Activated T-cell treated with anti-CD3 and anti-CD28 coated beads, Interleukin-2, amount 50 U/mL, for 72 hours (primary cell): ENCODE measurements at regions not wholly inside any gene's neighbourhood (a gene's known extent, or its start where the extent isn't known, plus 50 kb on each side); places are given as distances from the start of the nearest gene placed in this dataset.

Experiments used
- ATAC-seq, 2 donors: fragments of 150-1000 bp; cut with Tn5 transposase; replicated peaks in 1 of 2; 2 replicates each; pipeline ENCODE4 v1.10.0; 2021; ENCODE audit warnings: moderate library complexity in 2 of 2, mild to moderate bottlenecking in 1 of 2
- DNase-seq, 2 donors: peaks; one replicate each; pipeline ENCODE4 v3.0.0; 2021 to 2022; ENCODE audit warnings: mixed read lengths in 1 of 2
- H3K27ac Mint-ChIP-seq: one replicate; pipeline ENCODE4 v1.8.0; 2022; ENCODE audit warnings: mild to moderate bottlenecking, moderate library complexity, mixed read lengths
- H3K27me3 Mint-ChIP-seq: one replicate; pipeline ENCODE4 v1.8.0; 2022; ENCODE audit warnings: low read depth, mixed read lengths
- H3K36me3 Mint-ChIP-seq, 2 donors: one replicate each; pipeline ENCODE4 v1.8.0; 2022; ENCODE audit warnings: mixed read lengths in 2 of 2, mild to moderate bottlenecking in 1 of 2; ENCODE audit not compliant: insufficient read depth in 2 of 2
- H3K4me1 Mint-ChIP-seq: one replicate; pipeline ENCODE4 v1.8.0; 2022; ENCODE audit warnings: low read depth, mixed read lengths
- H3K4me3 Mint-ChIP-seq, 2 donors: one replicate each; pipeline ENCODE4 v1.8.0; 2022; ENCODE audit warnings: mild to moderate bottlenecking in 2 of 2, mixed read lengths in 2 of 2, moderate library complexity in 2 of 2
- H3K9me3 Mint-ChIP-seq, 2 donors: one replicate each; pipeline ENCODE4 v1.8.0; 2022; ENCODE audit warnings: mixed read lengths in 2 of 2

DNA sequence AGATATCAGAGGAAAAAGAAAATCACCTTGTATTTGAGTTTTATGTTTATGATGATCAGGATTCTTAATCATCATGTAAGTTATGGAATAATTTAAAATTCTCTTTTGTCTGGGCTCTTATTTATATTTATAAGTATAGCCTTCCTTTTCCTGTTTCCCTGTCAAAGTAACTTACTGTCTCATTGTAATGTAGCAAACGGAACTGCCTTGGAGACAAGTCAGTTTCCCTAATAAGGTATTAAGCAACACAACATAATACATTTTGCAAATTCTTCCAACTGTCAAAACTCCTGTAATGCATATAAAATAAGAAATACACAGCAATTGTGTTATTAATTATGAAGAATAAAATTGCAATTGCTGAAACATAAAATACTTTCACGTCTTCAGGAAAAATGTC, 463.2 kb downstream of the MAT2B start:
- Mint-ChIP-seq H3K27me3 (no peaks in the 10 kb centered on the region), H3K4me1 (no peaks in the 10 kb centered on the region), H3K9me3 (peaks cover 1 to 4% of the 10 kb centered on the region in 2 donors), H3K27ac (no peak overlapping the region), H3K4me3 (no peak overlapping the region), H3K36me3 (no peaks in the 10 kb centered on the region)
- DNase-seq (no peak), ATAC-seq (no peak)

DNA sequence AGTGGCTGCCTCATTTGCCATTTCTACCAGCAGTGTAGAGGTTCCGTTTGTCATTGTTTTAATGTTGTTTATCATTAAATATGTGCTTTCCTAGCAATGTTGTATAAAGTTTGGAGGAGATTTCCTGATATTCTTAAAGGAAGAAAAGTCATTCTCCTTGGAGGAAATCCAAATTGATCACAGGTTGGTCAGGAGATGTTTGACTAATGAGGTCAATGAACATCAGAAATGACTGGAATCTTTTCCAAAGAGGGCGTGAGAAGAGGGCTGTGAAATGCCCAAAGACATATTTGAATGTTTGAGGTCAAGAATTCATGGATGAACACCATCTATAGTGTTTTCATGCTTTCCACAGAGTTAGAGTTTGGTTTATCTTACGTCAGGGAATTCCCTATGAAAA, 471.3 kb downstream of the MAT2B start:
- no peak for ATAC-seq
- H3K4me1 Mint-ChIP-seq = no peaks in the 10 kb centered on the region
- no peak overlapping the region for H3K27ac Mint-ChIP-seq
- H3K27me3 Mint-ChIP-seq = no peaks in the 10 kb centered on the region
- no peaks in the 10 kb centered on the region for H3K36me3 Mint-ChIP-seq
- no peak for DNase-seq
- no peak overlapping the region for H3K4me3 Mint-ChIP-seq
- H3K9me3 Mint-ChIP-seq = peaks cover 1 to 6% of the 10 kb centered on the region in 2 donors

DNA sequence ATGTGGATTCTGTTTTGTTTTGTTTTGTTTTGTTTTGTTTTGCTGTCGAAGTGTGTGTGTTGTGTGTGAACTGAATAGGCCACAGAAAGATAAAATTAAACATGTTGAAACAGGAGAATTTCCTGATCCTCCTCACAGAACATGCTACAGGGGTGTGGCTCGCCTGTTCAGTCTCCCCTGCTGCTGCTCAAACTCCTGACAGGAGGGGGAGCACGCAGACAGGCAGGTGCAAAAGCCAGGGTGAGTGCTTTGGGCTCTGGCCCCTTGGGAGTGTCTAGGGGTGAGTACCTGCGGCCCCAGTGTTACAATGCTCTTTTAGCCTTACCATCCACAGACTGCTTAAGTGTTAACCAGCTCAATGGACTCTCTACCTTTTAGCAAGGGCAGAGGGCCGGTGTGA, 473.5 kb downstream of the MAT2B start:
- Mint-ChIP-seq H3K27ac (no peak overlapping the region), H3K4me1 (no peaks in the 10 kb centered on the region), H3K9me3 (peaks cover 0 to 3% of the 10 kb centered on the region in 2 donors), H3K4me3 (no peak overlapping the region), H3K27me3 (no peaks in the 10 kb centered on the region), H3K36me3 (no peaks in the 10 kb centered on the region)
- no peak for ATAC-seq
- DNase-seq = no peak

DNA sequence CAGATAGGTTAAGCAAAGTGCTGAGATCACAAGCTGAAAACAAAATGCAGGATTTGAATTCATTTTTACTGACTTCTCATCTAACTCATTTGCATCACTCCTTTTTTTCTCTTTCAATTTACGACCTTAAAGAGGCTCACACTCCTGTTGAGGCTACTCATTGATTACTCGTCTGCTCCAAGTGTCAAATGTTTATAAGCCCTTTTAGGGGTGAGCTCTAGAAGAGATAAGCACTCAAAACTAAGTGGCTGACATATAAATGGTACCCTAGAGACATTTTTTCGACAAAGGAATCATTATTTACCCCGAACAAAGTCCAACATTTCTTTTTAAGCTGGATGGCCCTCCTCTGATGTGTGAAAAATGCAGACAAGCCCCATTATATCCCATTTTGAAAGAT, 483.1 kb downstream of the MAT2B start:
- H3K9me3 Mint-ChIP-seq = peaks cover 2 to 4% of the 10 kb centered on the region in 2 donors
- no peaks in the 10 kb centered on the region for H3K36me3 Mint-ChIP-seq
- DNase-seq = no peak
- H3K4me3 Mint-ChIP-seq = no peak overlapping the region
- no peaks in the 10 kb centered on the region for H3K4me1 Mint-ChIP-seq
- H3K27ac Mint-ChIP-seq = no peak overlapping the region
- H3K27me3 Mint-ChIP-seq = no peaks in the 10 kb centered on the region
- ATAC-seq = no peak

DNA sequence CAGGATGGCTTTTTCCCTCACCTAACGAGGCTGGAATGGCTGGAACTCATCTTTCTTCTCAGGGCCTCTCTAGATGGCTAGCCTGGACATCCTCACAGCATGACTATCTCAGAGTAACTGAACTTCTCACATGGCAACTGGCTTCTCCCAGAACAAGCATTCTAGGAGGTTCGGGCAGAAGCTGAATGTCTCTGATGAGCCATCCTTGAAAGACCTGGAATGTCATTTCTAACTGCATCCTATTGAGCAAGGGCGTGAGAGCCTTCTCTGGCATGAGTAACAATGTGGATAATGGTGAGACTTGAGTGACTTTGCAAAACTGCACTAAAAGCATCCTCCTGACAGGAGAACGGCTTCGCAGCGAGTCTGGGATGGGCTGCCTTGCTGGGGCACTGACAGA, 487.7 kb downstream of the MAT2B start:
- peaks cover 0 to 2% of the 10 kb centered on the region in 2 donors for H3K36me3 Mint-ChIP-seq

DNA sequence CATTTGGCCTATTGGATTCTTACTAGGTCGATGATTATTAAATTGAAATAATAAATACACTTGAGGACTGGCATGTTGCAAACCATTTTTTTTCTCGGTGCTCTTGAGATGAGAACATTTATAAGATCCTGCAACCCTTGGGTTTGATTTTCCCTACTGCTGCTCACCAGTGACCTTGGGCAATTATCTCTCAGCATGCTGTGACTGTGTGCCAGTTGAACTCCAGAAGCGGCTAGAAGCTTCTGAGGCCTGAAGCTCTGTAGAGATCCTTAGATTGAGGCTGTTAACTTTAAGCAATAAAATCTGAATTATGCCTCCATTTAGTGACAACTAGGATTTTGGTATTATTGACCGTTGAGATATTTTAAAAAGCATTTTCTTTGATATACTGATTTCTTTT, 489.8 kb downstream of the MAT2B start:
- H3K4me3 Mint-ChIP-seq = no peak overlapping the region
- H3K9me3 Mint-ChIP-seq = peaks cover 2% of the 10 kb centered on the region in 2 donors

More for the DNA sequence above, 487.7 kb downstream of the MAT2B start:
- H3K4me1 Mint-ChIP-seq = no peaks in the 10 kb centered on the region
- ATAC-seq (no peak), DNase-seq (no peak)
- peaks cover 2% of the 10 kb centered on the region in 2 donors for H3K9me3 Mint-ChIP-seq
- no peak overlapping the region for H3K4me3 Mint-ChIP-seq
- no peak overlapping the region for H3K27ac Mint-ChIP-seq
- no peaks in the 10 kb centered on the region for H3K27me3 Mint-ChIP-seq

DNA sequence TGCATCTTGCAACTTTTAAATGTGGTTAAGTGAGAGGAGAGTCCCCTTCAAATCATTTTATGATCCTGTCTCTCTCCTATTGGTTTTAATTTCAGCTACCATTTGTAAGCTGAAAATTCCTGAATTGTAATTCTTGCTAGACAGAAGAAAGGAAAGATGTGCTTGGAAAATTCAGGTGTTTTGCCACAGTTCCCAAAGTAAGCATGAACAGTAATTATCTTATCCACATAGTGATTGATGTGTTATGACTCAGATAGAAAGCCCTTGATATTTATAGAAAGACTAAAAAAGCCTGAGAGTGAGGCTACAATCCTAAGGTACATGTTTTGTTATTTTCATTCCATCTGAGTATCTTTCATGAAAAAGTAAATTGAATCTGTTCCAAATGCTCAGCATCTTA, 492.5 kb downstream of the MAT2B start:
- H3K4me1 Mint-ChIP-seq = no peaks in the 10 kb centered on the region
- H3K27ac Mint-ChIP-seq = no peak overlapping the region
- H3K36me3 Mint-ChIP-seq = peaks cover 0 to 2% of the 10 kb centered on the region in 2 donors
- peaks cover 2% of the 10 kb centered on the region in 2 donors for H3K9me3 Mint-ChIP-seq
- no peak for DNase-seq
- no peak for ATAC-seq
- H3K27me3 Mint-ChIP-seq = no peaks in the 10 kb centered on the region
- H3K4me3 Mint-ChIP-seq = no peak overlapping the region

More for the DNA sequence above, 489.8 kb downstream of the MAT2B start:
- DNase-seq (no peak), ATAC-seq (no peak)
- H3K36me3 Mint-ChIP-seq = peaks cover 0 to 2% of the 10 kb centered on the region in 2 donors
- H3K27ac Mint-ChIP-seq = no peak overlapping the region
- no peaks in the 10 kb centered on the region for H3K27me3 Mint-ChIP-seq
- H3K4me1 Mint-ChIP-seq = no peaks in the 10 kb centered on the region

DNA sequence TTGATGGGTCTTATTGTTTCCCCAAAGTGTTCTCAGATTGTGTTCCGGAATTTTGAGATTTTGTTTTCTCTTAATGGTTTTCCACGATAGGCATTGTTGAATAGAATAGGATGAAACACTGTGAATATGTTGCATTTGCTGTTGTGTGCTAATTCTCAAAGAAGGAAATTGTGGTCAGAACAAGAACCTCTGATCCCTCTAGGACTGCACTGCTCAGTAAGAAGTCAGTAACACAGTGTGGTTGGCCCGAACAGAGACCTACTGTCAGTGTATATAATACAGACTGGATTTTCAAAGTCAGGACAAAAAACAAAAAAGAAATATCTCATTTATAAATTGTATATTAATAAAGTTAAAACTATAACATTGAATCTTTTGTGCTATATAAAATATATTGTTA, 494.8 kb downstream of the MAT2B start:
- DNase-seq (no peak), ATAC-seq (no peak)
- Mint-ChIP-seq H3K4me1 (no peaks in the 10 kb centered on the region), H3K27ac (no peak overlapping the region), H3K36me3 (peaks cover 0 to 2% of the 10 kb centered on the region in 2 donors), H3K4me3 (no peak overlapping the region), H3K9me3 (peaks cover 2% of the 10 kb centered on the region in 2 donors), H3K27me3 (no peaks in the 10 kb centered on the region)

DNA sequence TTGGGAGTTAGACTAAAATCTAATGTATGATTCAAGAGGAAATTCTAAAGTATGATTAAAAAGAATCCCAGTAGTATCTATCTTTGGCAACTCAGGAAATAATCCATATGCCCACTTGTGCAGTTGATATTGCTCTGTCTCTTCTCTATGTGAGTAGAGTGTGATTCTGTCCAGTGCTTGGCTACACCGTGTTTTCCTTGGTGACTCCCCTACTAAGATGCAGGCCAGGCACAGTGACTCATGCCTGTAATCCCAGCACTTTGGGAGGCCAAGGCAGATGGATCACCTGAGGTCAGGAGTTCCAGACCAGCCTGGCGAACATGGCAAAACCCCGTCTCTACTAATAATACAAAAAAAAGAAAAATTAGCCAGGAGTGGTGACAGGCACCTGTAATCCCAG, 495.4 kb downstream of the MAT2B start:
- no peaks in the 10 kb centered on the region for H3K4me1 Mint-ChIP-seq
- no peak overlapping the region for H3K27ac Mint-ChIP-seq
- no peak for DNase-seq
- no peak for ATAC-seq
- no peaks in the 10 kb centered on the region for H3K27me3 Mint-ChIP-seq
- H3K9me3 Mint-ChIP-seq = peaks cover 2% of the 10 kb centered on the region in 2 donors
- peaks cover 0 to 2% of the 10 kb centered on the region in 2 donors for H3K36me3 Mint-ChIP-seq
- no peak overlapping the region for H3K4me3 Mint-ChIP-seq

DNA sequence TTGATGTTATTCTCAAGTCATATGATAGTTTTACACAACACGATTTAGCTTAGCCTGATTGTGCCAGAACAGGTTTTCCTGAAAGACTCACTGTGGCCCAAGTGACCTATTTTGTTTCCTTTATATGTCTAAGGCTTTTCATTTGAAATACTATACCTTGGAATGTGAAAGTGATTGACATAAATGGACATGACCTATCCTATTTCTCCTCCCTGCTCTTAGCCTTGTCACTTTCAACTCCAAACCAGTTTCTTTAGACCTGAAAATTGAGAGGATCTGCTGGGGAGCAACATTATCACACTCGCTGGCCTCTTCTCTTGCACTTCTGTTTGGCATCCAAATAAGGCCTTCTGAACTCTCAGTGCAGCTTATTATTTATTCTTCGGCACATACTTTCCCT, 496.8 kb downstream of the MAT2B start:
- no peak overlapping the region for H3K4me3 Mint-ChIP-seq
- peaks cover 2% of the 10 kb centered on the region in 2 donors for H3K9me3 Mint-ChIP-seq
- no peaks in the 10 kb centered on the region for H3K4me1 Mint-ChIP-seq
- H3K36me3 Mint-ChIP-seq = no peaks in the 10 kb centered on the region
- H3K27ac Mint-ChIP-seq = no peak overlapping the region
- no peak for ATAC-seq
- no peak for DNase-seq
- no peaks in the 10 kb centered on the region for H3K27me3 Mint-ChIP-seq

DNA sequence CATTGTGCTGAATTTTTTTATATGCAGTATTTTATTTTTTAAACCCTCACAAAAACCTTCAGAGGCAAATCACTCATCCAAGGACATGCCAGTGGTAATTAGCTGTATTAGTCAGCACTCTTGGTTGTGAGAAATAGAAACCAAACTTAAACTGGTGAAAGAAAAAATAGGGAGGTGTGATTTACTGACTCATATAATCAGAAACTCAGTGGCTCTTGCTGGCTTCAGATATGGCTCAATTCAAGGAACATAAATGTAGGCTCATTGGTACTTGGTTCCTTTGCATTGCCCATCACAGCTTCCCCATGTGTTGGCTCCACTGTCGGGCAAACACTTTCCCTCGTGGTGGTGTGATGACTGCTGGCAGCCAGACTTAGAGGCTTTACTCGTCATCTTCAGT, 497.2 kb downstream of the MAT2B start:
- ATAC-seq (peak; percentile 36 to 41), DNase-seq (no peak)

DNA sequence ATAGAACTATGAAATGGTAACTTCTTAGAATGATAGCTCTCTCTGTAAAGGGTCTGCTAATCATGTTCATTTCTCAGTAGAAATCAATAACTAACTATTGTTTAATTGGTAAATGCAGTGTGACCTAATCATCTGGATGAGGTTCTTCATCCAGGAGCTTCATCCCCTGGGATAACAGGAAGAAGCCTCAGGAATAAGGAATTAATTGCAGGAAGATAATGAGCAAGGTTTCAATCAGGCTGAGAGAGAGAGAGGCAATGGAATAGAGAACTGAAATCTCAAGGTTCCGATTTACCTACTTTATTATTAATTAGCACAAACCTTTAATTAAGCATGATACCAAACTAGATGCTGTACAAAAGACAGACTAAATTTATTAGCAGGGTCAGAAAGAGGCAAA, 499.7 kb downstream of the MAT2B start:
- H3K27ac Mint-ChIP-seq = no peak overlapping the region
- ATAC-seq (no peak), DNase-seq (no peak)
- no peaks in the 10 kb centered on the region for H3K4me1 Mint-ChIP-seq
- H3K27me3 Mint-ChIP-seq = no peaks in the 10 kb centered on the region
- H3K36me3 Mint-ChIP-seq = no peaks in the 10 kb centered on the region
- H3K9me3 Mint-ChIP-seq = no peaks in the 10 kb centered on the region
- H3K4me3 Mint-ChIP-seq = no peak overlapping the region

More for the DNA sequence above, 497.2 kb downstream of the MAT2B start:
- no peaks in the 10 kb centered on the region for H3K9me3 Mint-ChIP-seq
- H3K36me3 Mint-ChIP-seq = no peaks in the 10 kb centered on the region
- H3K4me1 Mint-ChIP-seq = no peaks in the 10 kb centered on the region
- no peak overlapping the region for H3K27ac Mint-ChIP-seq
- H3K4me3 Mint-ChIP-seq = no peak overlapping the region
- H3K27me3 Mint-ChIP-seq = no peaks in the 10 kb centered on the region

DNA sequence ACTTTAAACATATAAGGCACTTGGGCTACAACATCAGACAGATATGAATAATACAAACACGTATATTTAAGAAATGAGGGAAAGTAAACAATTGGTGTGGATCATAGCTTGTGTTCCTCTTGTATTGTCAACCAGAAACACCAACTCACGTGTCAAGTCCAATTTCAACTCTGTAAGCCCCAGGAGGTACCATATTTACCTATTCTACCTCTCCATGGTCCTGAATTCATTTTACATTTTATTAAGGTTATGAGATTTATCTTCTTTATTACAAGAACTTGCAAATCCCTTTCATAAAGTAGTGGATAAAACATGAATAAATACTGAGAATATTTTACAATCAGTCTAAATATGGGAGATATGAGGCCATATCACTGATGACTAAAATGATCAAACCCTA, 501.6 kb downstream of the MAT2B start:
- H3K9me3 Mint-ChIP-seq = no peaks in the 10 kb centered on the region
- no peaks in the 10 kb centered on the region for H3K36me3 Mint-ChIP-seq
- no peaks in the 10 kb centered on the region for H3K27me3 Mint-ChIP-seq
- H3K27ac Mint-ChIP-seq = no peak overlapping the region
- no peak overlapping the region for H3K4me3 Mint-ChIP-seq
- ATAC-seq (no peak), DNase-seq (no peak)
- H3K4me1 Mint-ChIP-seq = no peaks in the 10 kb centered on the region

DNA sequence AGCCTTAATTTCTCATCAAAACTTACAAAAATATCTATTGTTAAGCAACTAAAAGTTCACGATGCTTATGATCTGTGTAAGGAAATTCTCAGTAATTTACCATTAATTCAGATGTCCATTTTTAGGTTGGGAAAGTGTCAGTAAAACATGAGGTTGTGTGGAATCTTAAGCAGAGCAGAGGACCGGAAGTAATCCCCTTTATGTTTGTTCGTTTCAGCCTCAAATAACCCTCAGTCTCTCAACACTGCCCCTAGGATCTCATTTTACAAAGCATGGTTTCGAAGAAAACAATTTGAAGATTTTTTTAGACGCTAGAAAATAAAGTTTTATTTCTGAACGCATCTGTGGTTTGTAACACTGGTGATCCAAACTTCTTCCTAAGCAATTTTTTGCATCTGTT, 504.2 kb downstream of the MAT2B start:
- no peak for DNase-seq
- ATAC-seq = no peak
- no peaks in the 10 kb centered on the region for H3K4me1 Mint-ChIP-seq
- no peaks in the 10 kb centered on the region for H3K27me3 Mint-ChIP-seq
- no peak overlapping the region for H3K4me3 Mint-ChIP-seq
- H3K27ac Mint-ChIP-seq = no peak overlapping the region
- H3K9me3 Mint-ChIP-seq = no peaks in the 10 kb centered on the region
- H3K36me3 Mint-ChIP-seq = no peaks in the 10 kb centered on the region
